ENCODE measurements at regions not wholly inside any gene's neighbourhood (a gene's known extent, or its start where the extent isn't known, plus 50 kb on each side); places are given as distances from the start of the nearest gene placed in this dataset.

DNA sequence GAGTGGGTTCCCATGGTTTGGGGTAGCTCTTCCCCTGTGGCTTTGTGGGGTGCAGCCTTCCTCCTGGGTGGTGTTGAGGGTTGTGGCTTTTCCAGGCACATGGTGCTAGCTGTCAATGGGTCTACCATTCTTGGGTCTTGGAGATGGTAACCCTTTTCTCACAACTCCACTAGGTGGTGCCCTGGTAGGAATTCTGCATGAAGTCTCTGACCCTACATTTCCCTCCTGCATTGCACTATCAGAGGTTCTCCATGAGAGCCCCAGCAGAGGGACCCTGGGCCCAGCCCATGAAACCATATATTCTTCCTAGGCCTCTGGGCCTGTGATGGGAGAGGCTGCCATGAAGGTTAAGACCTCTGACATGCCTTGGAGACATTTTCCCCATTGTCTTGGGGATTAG is 1093.3 kb downstream of the SLC16A7 start:
- Mint-ChIP-seq H3K27me3 (no peaks in the 10 kb centered on the region), H3K9me3 (no peaks in the 10 kb centered on the region), H3K4me1 (ENCODE audit: unreplicated experiment) (no peaks in the 10 kb centered on the region), H3K4me3 (no peak overlapping the region), H3K27ac (no peak overlapping the region), H3K36me3 (no peaks in the 10 kb centered on the region)
- TF ChIP-seq, protein P1, sequence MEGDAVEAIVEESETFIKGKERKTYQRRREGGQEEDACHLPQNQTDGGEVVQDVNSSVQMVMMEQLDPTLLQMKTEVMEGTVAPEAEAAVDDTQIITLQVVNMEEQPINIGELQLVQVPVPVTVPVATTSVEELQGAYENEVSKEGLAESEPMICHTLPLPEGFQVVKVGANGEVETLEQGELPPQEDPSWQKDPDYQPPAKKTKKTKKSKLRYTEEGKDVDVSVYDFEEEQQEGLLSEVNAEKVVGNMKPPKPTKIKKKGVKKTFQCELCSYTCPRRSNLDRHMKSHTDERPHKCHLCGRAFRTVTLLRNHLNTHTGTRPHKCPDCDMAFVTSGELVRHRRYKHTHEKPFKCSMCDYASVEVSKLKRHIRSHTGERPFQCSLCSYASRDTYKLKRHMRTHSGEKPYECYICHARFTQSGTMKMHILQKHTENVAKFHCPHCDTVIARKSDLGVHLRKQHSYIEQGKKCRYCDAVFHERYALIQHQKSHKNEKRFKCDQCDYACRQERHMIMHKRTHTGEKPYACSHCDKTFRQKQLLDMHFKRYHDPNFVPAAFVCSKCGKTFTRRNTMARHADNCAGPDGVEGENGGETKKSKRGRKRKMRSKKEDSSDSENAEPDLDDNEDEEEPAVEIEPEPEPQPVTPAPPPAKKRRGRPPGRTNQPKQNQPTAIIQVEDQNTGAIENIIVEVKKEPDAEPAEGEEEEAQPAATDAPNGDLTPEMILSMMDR (conservative IDR thresholded peaks at IDR 0.05): no peak
- no peak for DNase-seq (ENCODE audit: extremely low spot score, unreplicated experiment)

DNA sequence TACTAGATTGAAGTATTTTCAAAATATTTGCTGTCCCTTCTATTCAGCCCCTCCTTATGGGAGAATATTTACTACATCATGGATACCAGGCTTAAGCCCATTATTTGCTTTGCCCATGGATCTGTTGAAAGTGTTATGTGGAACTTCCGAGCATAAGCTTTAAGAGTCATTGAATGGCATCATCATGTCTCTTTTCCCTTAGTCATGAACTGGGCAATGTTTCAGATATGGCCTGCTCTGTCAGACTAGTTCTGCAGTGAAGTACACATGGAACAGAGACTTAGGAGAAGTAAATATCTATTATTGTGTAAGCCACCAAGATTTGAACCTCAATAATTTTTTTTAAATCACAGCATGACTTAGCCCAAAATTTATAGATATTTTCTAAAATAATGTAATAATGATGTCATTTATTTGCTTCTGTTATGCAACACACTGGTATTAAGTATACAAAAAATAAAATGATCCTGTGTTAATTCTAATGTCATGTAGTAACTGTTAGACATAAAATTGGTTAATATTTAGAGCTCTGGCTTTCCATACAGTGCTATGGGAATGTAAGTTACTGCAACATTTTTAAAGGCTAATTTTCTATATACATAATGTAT is 1097.3 kb downstream of the SLC16A7 start:
- DNase-seq (ENCODE audit: extremely low spot score, unreplicated experiment): no peak
- no peak overlapping the region for H3K27ac Mint-ChIP-seq
- no peaks in the 10 kb centered on the region for H3K9me3 Mint-ChIP-seq
- no peaks in the 10 kb centered on the region for H3K36me3 Mint-ChIP-seq
- no peak overlapping the region for H3K4me3 Mint-ChIP-seq
- no peaks in the 10 kb centered on the region for H3K27me3 Mint-ChIP-seq
- H3K4me1 Mint-ChIP-seq (ENCODE audit: unreplicated experiment): no peaks in the 10 kb centered on the region
- TF ChIP-seq, protein P1 (conservative IDR thresholded peaks at IDR 0.05): no peak

GRCh38 chr12:60704171-60704914 is 1108.5 kb downstream of the SLC16A7 start:
- Mint-ChIP-seq H3K9me3 (no peaks in the 10 kb centered on the region), H3K36me3 (no peaks in the 10 kb centered on the region), H3K27me3 (no peaks in the 10 kb centered on the region), H3K27ac (no peak overlapping the region), H3K4me3 (no peak overlapping the region), H3K4me1 (ENCODE audit: unreplicated experiment) (no peaks in the 10 kb centered on the region)
- DNase-seq (ENCODE audit: extremely low spot score, unreplicated experiment): no peak
- TF ChIP-seq, protein P1 (conservative IDR thresholded peaks at IDR 0.05): no peak

DNA sequence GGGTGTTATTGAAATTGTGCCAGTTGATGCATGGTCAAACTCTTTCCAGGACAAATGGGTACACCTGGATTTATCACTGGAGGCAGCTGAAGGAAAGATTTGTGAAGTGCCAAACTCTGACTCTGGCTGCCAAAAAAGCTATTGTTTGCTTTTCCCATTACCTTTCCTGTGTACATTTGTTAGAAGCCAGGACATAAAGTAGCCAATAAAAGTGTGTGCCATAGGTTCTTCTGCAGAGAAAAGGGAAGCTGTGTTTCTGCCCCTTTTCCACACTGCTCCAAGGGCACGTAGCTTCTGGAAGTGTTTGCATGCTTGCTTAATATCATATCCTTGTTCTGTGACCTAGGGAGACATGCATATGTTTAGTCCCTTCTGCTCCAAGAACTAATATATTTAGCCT is 1114.4 kb downstream of the SLC16A7 start:
- Mint-ChIP-seq H3K36me3 (no peaks in the 10 kb centered on the region), H3K4me1 (ENCODE audit: unreplicated experiment) (no peaks in the 10 kb centered on the region), H3K27me3 (no peaks in the 10 kb centered on the region), H3K27ac (no peak overlapping the region), H3K4me3 (no peak overlapping the region), H3K9me3 (no peaks in the 10 kb centered on the region)
- no peak for DNase-seq (ENCODE audit: extremely low spot score, unreplicated experiment)
- TF ChIP-seq, protein P1 (conservative IDR thresholded peaks at IDR 0.05): no peak

DNA sequence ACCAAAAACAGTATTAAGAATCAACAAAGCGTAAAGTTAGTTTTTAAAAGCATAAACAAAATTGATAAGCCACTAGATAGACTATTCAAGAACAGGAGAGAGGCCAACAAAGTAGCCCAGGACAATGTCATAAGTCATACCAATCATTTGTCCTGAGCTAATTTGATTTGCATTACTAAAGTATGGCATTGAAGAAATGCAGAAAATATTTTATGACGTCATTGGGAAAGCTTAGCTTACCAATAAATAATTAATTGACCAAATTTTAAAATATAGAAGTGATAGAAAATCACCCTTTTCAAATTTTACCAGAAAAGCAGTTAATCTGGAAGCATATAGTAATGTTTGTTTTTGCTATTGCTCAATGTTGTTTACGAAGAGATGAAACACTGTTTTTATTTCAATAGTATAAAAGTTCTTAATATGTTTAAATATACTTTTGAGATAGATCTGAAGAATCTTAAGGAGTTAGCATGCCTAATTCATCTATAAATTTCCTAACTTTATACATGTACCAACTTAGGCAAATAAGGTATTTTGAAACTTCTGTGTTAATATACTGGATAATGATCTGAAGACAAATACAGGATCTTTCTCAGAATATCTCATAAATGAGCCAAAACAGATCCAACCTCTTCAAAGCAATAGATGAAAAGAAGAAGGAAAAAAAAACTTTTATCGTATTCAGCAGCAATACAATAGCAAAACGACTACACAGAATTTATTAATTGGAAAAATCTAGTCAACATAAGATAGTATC is 1118.5 kb downstream of the SLC16A7 start:
- Mint-ChIP-seq H3K36me3 (no peaks in the 10 kb centered on the region), H3K9me3 (no peaks in the 10 kb centered on the region), H3K4me3 (no peak overlapping the region), H3K27ac (no peak overlapping the region), H3K4me1 (ENCODE audit: unreplicated experiment) (no peaks in the 10 kb centered on the region), H3K27me3 (no peaks in the 10 kb centered on the region)
- DNase-seq (ENCODE audit: extremely low spot score, unreplicated experiment): no peak
- TF ChIP-seq, protein P1 (conservative IDR thresholded peaks at IDR 0.05): no peak
